Aorta (tissue), 5 donors: ENCODE measurements at regions not wholly inside any gene's neighbourhood (a gene's known extent, or its start where the extent isn't known, plus 50 kb on each side); places are given as distances from the start of the nearest gene placed in this dataset.
"Not testable (repeated sequence)": the region's sequence is repeated elsewhere in the genome, so short reads cannot be mapped to it uniquely, and the experiment has no call there.

Experiments used
- ATAC-seq: fragments of 200-7000 bp; cut with Tn5 transposase; one replicate; pipeline ENCODE4 v1.9.1; 2022; ENCODE audit warnings: moderate library complexity; ENCODE audit not compliant: low FRiP score
- DNase-seq, 2 donors: peaks; one replicate each; pipeline ENCODE4 v3.0.0-alpha.2; 2020
- H3K27ac ChIP-seq, 2 donors: one replicate each; pipeline ENCODE4 v1.5.1; 2013; ENCODE audit warnings: low read length in 2 of 2, mild to moderate bottlenecking in 2 of 2, moderate library complexity in 2 of 2, control low read depth in 1 of 2, inconsistent platforms in 1 of 2, low read depth in 1 of 2
- H3K27me3 ChIP-seq, 2 donors: one replicate each; pipeline ENCODE4 v1.6.1; 2013; ENCODE audit warnings: control low read depth in 1 of 2, low read length in 1 of 2, mild to moderate bottlenecking in 1 of 2, moderate library complexity in 1 of 2; ENCODE audit not compliant: insufficient read depth in 2 of 2, control insufficient read depth in 1 of 2
- H3K36me3 ChIP-seq, 2 donors: one replicate each; pipeline ENCODE4 v1.6.1; 2013; ENCODE audit warnings: control low read depth in 1 of 2, low read length in 1 of 2, mild to moderate bottlenecking in 1 of 2; ENCODE audit not compliant: insufficient read depth in 2 of 2, control insufficient read depth in 1 of 2
- H3K4me1 ChIP-seq, 2 donors: one replicate each; pipeline ENCODE4 v1.6.1; 2013; ENCODE audit warnings: low read length in 2 of 2, control low read depth in 1 of 2, mild to moderate bottlenecking in 1 of 2, moderate library complexity in 1 of 2; ENCODE audit not compliant: insufficient read depth in 2 of 2, control insufficient read depth in 1 of 2
- H3K4me3 ChIP-seq, 2 donors: one replicate each; pipeline ENCODE4 v1.5.1; 2013; ENCODE audit warnings: low read length in 2 of 2, control low read depth in 1 of 2, mild to moderate bottlenecking in 1 of 2
- H3K9me3 ChIP-seq: one replicate; pipeline ENCODE4 v1.6.1; 2013; ENCODE audit warnings: mild to moderate bottlenecking, low read length; ENCODE audit not compliant: control insufficient read depth
- WGBS, 2 donors: extraction: QIAGEN DNeasy Blood & Tissue Kit; methylation state at CpG; one replicate each; pipeline ENCODE4 v1.1.7; 2013; 5-methylcytosine and 5-hydroxymethylcytosine counted together
- intact Hi-C, 2 donors: fragments of 100-400 bp; cut with DNase I; formaldehyde crosslinking; loops; one replicate each; pipeline versions ENCODE4 v1.14.2 to v1.15.0; 2022
- donor health status: healthy with polysubstance abuse.
- donor health status: Bipolar disorder and iron deficiency.
- donor health status: DM: no; HTN: no; CAD: no.
- donor health status: DM: no; HTN: no; CAD: no.
- donor health status: DM: yes; HTN: yes; CAD: no.

DNA sequence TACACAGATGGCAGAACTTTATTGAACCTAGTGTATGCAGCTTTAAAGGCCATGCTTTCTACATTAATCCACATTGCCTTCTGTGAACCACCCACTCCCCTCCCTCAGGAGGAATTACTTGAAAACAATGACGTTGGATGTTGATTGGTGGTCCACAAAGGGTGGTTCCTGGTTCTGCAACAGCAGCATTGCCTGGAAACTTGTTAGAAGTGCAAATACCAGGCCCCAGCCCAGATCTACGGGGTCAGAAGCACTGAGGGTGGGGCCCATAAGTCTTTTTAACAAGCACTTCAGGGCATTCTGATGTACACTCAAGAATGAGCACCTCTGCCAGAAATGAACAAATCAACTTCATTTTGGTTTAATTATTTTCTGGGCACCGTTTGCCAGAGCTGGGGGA, 91.0 kb downstream of the ISX start:
- peaks cover 0 to 2% of the 10 kb centered on the region in 2 donors for H3K27me3 ChIP-seq
- no peaks in the 10 kb centered on the region for H3K4me1 ChIP-seq
- ATAC-seq (no peak), DNase-seq (no peak)
- H3K4me3 ChIP-seq = no peak overlapping the region
- H3K9me3 ChIP-seq = no peaks in the 10 kb centered on the region
- no peaks in the 10 kb centered on the region for H3K36me3 ChIP-seq
- 54 to 55% methylated on average over 3 of the region's 3 CpGs for WGBS, 2 donors
- no peak overlapping the region for H3K27ac ChIP-seq
- intact Hi-C loops = no loop called here

DNA sequence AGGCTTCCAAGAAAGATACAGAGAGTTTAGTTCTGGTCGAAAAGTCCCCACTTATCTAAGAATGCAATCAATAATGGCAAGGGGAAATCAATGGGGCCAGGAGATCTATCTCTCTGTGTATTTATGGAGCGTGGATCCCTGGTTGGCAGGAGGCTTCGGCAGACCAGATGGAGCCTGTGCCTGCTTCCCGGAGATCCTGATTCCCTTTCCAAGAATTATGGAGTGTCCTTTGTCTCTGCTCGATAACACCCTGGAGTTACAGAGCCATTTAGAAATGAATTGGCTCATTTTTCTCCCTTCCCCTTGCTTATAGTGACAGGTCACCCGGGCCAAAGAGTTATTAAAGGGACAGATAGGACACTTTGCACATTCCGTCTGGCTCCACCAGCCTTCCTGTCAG, 92.4 kb downstream of the ISX start:
- Histone ChIP-seq H3K27me3 (peaks cover 0 to 2% of the 10 kb centered on the region in 2 donors), H3K4me1 (no peaks in the 10 kb centered on the region), H3K4me3 (no peak overlapping the region), H3K27ac (no peak overlapping the region), H3K9me3 (no peaks in the 10 kb centered on the region), H3K36me3 (no peaks in the 10 kb centered on the region)
- no peak for ATAC-seq
- no peak for DNase-seq
- 15 to 27% methylated on average over 7 of the region's 7 CpGs for WGBS, 2 donors
- intact Hi-C loops = no loop called here

DNA sequence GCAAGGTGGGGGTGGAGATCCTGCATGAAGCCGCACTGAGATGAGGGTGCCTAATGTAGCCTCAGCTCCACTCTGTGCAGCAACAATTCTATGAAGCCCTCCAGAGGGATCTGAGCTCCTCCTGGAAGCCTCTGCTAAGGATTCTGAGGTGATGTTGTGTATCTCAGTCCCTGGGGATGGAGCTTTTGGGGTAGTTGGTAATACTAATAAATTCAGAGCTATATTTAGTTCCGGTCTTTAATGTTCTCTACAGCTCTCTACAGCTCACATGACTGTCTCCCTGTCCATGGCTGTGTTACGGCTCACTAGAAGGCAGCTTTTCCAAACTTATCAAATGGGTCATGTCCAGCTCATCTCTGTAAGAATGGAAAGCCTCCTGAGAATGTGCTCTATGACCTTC, 93.4 kb downstream of the ISX start:
- Histone ChIP-seq H3K9me3 (no peaks in the 10 kb centered on the region), H3K27ac (no peak overlapping the region), H3K36me3 (no peaks in the 10 kb centered on the region), H3K4me1 (no peaks in the 10 kb centered on the region), H3K4me3 (no peak overlapping the region), H3K27me3 (peaks cover 0 to 2% of the 10 kb centered on the region in 2 donors)
- intact Hi-C loops = no loop called here
- 49 to 50% methylated on average over 3 of the region's 3 CpGs for WGBS, 2 donors
- no peak for DNase-seq
- no peak for ATAC-seq

DNA sequence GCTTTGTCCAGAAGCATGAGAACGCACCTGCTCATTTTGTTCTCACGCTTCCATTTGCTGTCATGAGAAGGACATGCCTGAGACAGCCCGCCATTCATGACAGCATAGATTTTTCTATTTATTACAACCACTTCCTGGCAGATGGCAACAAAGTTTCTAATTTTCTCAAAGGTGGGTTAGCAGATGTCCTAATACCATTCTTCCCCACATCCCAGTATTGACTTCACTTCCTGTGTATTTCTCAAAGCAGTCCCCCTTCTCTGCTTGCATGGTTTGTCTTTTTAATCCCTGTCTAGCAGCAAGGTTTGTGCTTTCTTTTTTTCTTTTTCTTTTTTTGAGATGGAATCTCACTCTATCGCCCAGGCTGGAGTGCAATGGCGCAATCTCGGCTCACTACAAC, 94.3 kb downstream of the ISX start:
- no peaks in the 10 kb centered on the region for H3K36me3 ChIP-seq
- DNase-seq (no peak), ATAC-seq (no peak)
- no peak overlapping the region for H3K4me3 ChIP-seq
- H3K4me1 ChIP-seq = no peaks in the 10 kb centered on the region
- H3K9me3 ChIP-seq = peaks cover 4% of the 10 kb centered on the region
- 91 to 93% methylated on average over 6 of the region's 6 CpGs for WGBS, 2 donors
- H3K27ac ChIP-seq = no peak overlapping the region
- intact Hi-C loops = no loop called here
- H3K27me3 ChIP-seq = peaks cover 0 to 2% of the 10 kb centered on the region in 2 donors

DNA sequence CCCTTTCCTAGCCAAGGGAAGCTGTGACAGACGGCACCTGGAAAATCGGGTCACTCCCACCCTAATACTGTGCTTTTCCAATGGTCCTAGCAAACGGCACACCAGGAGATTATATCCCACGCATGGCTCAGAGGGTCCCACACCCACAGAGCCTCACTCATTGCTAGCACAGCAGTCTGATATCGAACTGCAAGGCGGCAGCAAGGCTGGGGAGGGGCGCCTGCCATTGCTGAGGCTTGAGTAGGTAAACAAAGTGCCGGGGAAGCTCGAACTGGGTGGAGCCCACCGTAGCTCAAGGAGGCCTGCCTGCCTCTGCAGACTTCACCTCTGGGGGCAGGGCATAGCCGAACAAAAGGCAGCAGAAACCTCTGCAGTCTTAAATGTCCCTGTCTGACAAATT, 91.4 kb upstream of the HMGXB4 start:
- H3K36me3 ChIP-seq, H3K4me3 ChIP-seq, DNase-seq, H3K27me3 ChIP-seq, ATAC-seq, H3K4me1 ChIP-seq, H3K27ac ChIP-seq, intact Hi-C loops, H3K9me3 ChIP-seq: not testable (repeated sequence)
- WGBS, 2 donors = 70 to 73% methylated on average over 11 of the region's 11 CpGs

DNA sequence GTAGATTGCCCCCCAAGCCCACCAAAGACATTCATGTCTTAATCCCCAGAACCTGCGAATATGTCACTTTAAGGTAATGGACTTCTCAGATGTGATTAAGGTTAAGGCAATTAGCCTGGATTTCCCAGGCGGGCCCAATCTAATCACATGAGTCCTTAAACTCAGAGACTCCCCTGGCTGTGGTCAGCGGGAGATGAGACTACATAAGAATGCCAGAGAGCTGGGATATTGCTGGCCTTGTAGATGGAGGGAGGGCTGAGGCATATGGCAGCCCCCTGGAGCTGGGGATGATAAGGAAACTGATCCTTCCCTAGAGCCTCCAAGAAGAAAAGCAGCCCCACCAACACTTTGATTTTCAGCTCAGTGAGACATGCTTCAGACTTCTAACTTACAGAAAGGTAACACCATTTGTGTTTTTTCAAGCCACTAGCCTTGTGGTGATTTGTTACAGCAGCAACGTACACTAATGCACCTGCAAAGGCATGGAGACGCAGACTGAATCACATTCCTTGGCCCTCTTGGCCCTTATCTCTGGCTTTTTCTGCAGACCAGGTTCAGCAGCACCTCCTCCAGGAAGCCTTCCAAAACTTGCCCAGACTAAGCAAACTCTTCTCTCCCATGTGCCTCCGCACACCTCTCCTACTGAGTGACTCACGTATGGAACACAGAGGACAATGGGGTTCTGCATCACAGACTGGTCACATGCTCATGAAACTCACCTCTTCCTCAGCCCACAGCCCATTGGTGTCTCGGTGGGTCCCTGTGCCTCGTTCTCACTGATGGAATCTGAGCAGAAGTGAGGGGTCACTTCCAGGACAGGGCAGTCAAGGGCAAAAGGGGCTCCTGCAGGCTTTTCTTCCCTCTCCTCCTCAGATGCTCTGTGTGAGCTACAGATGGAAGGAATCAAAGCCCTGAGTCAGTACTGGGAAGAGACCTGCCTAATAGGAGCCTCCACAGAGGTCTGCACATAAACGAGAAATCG, 86.3 kb upstream of the HMGXB4 start:
- no peak overlapping the region for H3K27ac ChIP-seq
- no peaks in the 10 kb centered on the region for H3K36me3 ChIP-seq
- intact Hi-C loops = no loop called here
- peaks cover 1% of the 10 kb centered on the region for H3K9me3 ChIP-seq
- no peak for ATAC-seq
- no peak overlapping the region for H3K4me3 ChIP-seq
- 64 to 75% methylated on average over 11 of the region's 11 CpGs for WGBS, 2 donors
- no peaks in the 10 kb centered on the region for H3K4me1 ChIP-seq
- H3K27me3 ChIP-seq = no peaks in the 10 kb centered on the region
- no peak for DNase-seq

DNA sequence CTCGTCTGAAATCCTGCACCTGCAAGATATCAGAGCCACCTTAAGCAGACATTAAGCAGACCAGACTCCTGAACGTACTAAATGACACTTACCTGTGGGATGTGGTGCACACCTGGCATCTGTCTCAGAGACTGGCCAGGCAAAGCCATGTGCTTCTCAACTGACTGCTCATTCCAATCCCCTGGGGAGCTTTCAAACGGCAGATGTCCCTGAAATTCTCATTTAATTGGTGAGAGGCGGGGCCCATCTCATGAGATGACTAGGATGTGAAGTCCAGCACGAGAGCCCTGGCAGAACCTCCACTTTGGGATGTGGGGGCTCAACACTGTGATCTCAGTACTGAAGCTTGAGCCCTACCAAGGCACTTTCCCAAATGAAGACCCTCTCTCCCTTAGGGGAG, 84.9 kb upstream of the HMGXB4 start:
- DNase-seq (no peak), ATAC-seq (no peak)
- Histone ChIP-seq H3K4me3 (no peak overlapping the region), H3K27ac (no peak overlapping the region), H3K27me3 (no peaks in the 10 kb centered on the region), H3K4me1 (no peaks in the 10 kb centered on the region), H3K36me3 (no peaks in the 10 kb centered on the region), H3K9me3 (no peaks in the 10 kb centered on the region)
- 33 to 36% methylated on average over 5 of the region's 5 CpGs for WGBS, 2 donors
- intact Hi-C loops = no loop called here

DNA sequence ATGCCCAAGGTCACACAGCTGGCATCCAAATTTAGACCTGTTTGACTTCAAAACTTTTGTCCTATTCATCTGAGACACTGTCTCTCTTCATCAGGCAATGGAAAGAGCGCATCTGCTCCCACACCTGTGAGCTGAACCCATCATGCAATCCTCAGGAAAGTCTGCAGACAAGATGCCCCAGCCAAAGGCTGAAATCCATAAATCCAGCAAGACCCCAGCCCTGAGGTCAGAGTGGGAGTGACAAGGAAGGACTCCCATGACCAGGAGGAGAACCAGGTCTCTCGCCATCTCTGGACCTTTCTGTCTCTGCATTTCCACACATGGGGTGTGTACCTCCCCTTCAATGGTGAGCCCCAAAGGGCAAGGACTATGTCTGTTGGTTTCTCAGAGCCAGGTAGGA, 83.6 kb upstream of the HMGXB4 start:
- no peak for DNase-seq
- Histone ChIP-seq H3K4me3 (no peak overlapping the region), H3K9me3 (no peaks in the 10 kb centered on the region), H3K4me1 (no peaks in the 10 kb centered on the region), H3K36me3 (no peaks in the 10 kb centered on the region), H3K27me3 (no peaks in the 10 kb centered on the region), H3K27ac (no peak overlapping the region)
- WGBS, 2 donors = 74 to 85% methylated on average over 2 of the region's 2 CpGs
- ATAC-seq = no peak
- intact Hi-C loops = no loop called here

DNA sequence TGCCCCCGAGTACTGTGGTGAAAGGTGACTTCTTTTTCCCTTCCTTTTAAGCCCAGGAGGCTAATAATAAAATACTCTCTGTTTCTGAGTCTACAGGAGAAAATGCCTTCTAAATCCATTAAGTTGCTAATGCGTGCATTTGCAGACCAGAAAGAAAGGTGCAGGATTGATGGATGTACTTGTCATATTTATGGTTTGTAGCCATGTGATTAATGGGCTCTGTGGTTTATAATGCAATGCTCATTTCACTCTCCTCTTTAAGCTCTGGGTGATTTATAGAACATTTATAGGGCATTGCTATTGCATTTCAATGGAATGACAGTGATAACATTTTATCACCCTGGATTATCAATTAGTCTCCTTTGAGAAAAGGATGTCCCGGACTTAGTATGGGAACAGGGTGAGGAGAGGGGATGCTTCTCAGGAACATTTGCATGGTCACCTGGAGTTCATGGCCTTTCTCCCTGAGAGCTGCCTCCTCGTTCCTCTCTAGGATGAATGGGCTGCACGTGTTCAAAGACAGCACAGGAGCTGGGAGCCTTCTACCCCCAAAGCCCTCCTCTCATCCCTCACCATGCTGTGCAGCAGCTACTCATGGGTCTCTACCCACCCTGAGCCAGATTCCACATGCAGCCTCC, 82.8 kb upstream of the HMGXB4 start:
- intact Hi-C loops = no loop called here
- H3K27me3 ChIP-seq = no peaks in the 10 kb centered on the region
- H3K9me3 ChIP-seq = no peaks in the 10 kb centered on the region
- 15 to 20% methylated on average over 5 of the region's 5 CpGs for WGBS, 2 donors
- DNase-seq (no peak), ATAC-seq (no peak)
- no peaks in the 10 kb centered on the region for H3K4me1 ChIP-seq
- H3K36me3 ChIP-seq = no peaks in the 10 kb centered on the region
- no peak overlapping the region for H3K4me3 ChIP-seq
- no peak overlapping the region for H3K27ac ChIP-seq
